A673 (cell line): ENCODE measurements at regions not wholly inside any gene's neighbourhood (a gene's known extent, or its start where the extent isn't known, plus 50 kb on each side); places are given as distances from the start of the nearest gene placed in this dataset.

Experiments
- BruUV-seq: library from RNA; stranded (reverse); fragments of 400-500 nt; replicated peaks from 2 replicates; lab custom pipeline; 2021; lab: Mats Ljungman, UMichigan
- CTCF ChIA-PET: fragments of 300-600 bp; sonication (Branson Sonifier 250); formaldehyde crosslinking; loops from one replicate; lab custom pipeline; 2022; ENCODE audit warnings: antibody characterized with exemption; lab: Charles Lee
- POLR2A ChIA-PET: fragments of 300-600 bp; sonication (Branson Sonifier 250); formaldehyde crosslinking; loops from one replicate; lab custom pipeline; 2022; ENCODE audit warnings: antibody characterized with exemption; ENCODE audit not compliant: low non-redundant PET; lab: Charles Lee
- DNase-seq: peaks from one replicate; pipeline ENCODE4 v3.0.0-alpha.2; 2015; ENCODE audit warnings: low spot score
- H3K27ac ChIP-seq: fragments of 200-600 bp; sonication (generic); 2 replicates; pipeline ENCODE4 v1.5.1; 2016; ENCODE audit warnings: mixed run types, low read depth, mild to moderate bottlenecking, mixed read lengths, antibody characterized with exemption, low read length; ENCODE audit not compliant: poor library complexity, severe bottlenecking
- H3K27me3 ChIP-seq: fragments of 200-600 bp; sonication (generic); replicated peaks from 2 replicates; pipeline ENCODE4 v1.6.1; 2017; ENCODE audit warnings: mixed run types, low read depth, mild to moderate bottlenecking, mixed read lengths, antibody characterized with exemption, low read length; ENCODE audit not compliant: insufficient read depth, poor library complexity
- H3K36me3 ChIP-seq: fragments of 200-600 bp; sonication (generic); 2 replicates; pipeline ENCODE4 v1.6.1; 2016; ENCODE audit warnings: mixed run types, mild to moderate bottlenecking, mixed read lengths, antibody characterized with exemption, low read length; ENCODE audit not compliant: insufficient read depth, poor library complexity, severe bottlenecking
- H3K4me1 ChIP-seq: fragments of 200-600 bp; sonication (generic); 2 replicates; pipeline ENCODE4 v1.6.1; 2017; ENCODE audit warnings: mixed run types, mild to moderate bottlenecking, mixed read lengths, antibody characterized with exemption, low read length; ENCODE audit not compliant: insufficient read depth, poor library complexity, severe bottlenecking
- H3K4me3 ChIP-seq: fragments of 200-600 bp; sonication (generic); 2 replicates; pipeline ENCODE4 v1.5.1; 2016; ENCODE audit warnings: low read depth, mixed run types, mild to moderate bottlenecking, mixed read lengths, low read length; ENCODE audit not compliant: poor library complexity, severe bottlenecking
- H3K9me3 ChIP-seq: fragments of 200-600 bp; sonication (generic); 2 replicates; pipeline ENCODE4 v1.6.1; 2016; ENCODE audit warnings: mixed run types, low read depth, mild to moderate bottlenecking, mixed read lengths, antibody characterized with exemption, low read length; ENCODE audit not compliant: poor library complexity, severe bottlenecking
- CTCF ChIP-seq: fragments of 300-800, 200-600 bp; sonication (generic); conservative IDR thresholded peaks from 2 replicates; pipeline ENCODE4 v1.5.1; 2017; ENCODE audit warnings: low read depth, mild to moderate bottlenecking, antibody characterized with exemption, low read length, moderate library complexity, mixed read lengths
- EZH2 ChIP-seq: fragments of 200-600 bp; sonication (generic); IDR thresholded peaks from 2 replicates; pipeline ENCODE4 v1.6.1; 2017; ENCODE audit warnings: borderline replicate concordance, low read depth, mild to moderate bottlenecking, mixed read lengths, antibody characterized with exemption, low read length; ENCODE audit not compliant: poor library complexity, severe bottlenecking
- intact Hi-C: fragments of 100-400 bp; cut with micrococcal nuclease; formaldehyde crosslinking; loops from one replicate; pipeline ENCODE4 v1.10.0; 2022; ENCODE audit not compliant: unreplicated experiment

- BruUV-seq, result no TSS peak
- Histone ChIP-seq H3K36me3 (no peaks in the 10 kb centered on the region), H3K4me1 (no peaks in the 10 kb centered on the region), H3K27me3 (no peaks in the 10 kb centered on the region), H3K27ac (no peak overlapping the region), H3K9me3 (no peaks in the 10 kb centered on the region), H3K4me3 (no peak overlapping the region)
- TF ChIP-seq EZH2 (no peak), CTCF (no peak)
- intact Hi-C loops, result no loop called here
- POLR2A ChIA-PET, result no interaction called here
- CTCF ChIA-PET, result no interaction called here
- no peak for DNase-seq
Measured at GRCh38 chr1:78281580-78281979, 209.2 kb upstream of the PTGFR start.

- Histone ChIP-seq H3K27me3 (no peaks in the 10 kb centered on the region), H3K4me1 (no peaks in the 10 kb centered on the region), H3K27ac (no peak overlapping the region), H3K4me3 (no peak overlapping the region), H3K9me3 (no peaks in the 10 kb centered on the region), H3K36me3 (no peaks in the 10 kb centered on the region)
- TF ChIP-seq EZH2 (no peak), CTCF (no peak)
- POLR2A ChIA-PET, result no interaction called here
- no peak for DNase-seq
- CTCF ChIA-PET, result no interaction called here
- BruUV-seq, result no TSS peak
- intact Hi-C loops, result no loop called here
Measured at GRCh38 chr1:78283691-78284090, 207.1 kb upstream of the PTGFR start.

- Histone ChIP-seq H3K27me3 (no peaks in the 10 kb centered on the region), H3K27ac (no peak overlapping the region), H3K4me1 (no peaks in the 10 kb centered on the region), H3K9me3 (no peaks in the 10 kb centered on the region), H3K4me3 (no peak overlapping the region), H3K36me3 (no peaks in the 10 kb centered on the region)
- ChIA-PET POLR2A (no interaction called here), CTCF (no interaction called here)
- BruUV-seq, result no TSS peak
- intact Hi-C loops, result no loop called here
- DNase-seq, result no peak
- no peak for TF ChIP-seq CTCF
- no peak for TF ChIP-seq EZH2
Measured at GRCh38 chr1:78284354-78284753, 206.4 kb upstream of the PTGFR start.
